KBM-7 (cell line): ENCODE measurements at regions not wholly inside any gene's neighbourhood (a gene's known extent, or its start where the extent isn't known, plus 50 kb on each side); places are given as distances from the start of the nearest gene placed in this dataset.
A peak's percentile ranks its signal among the peaks of the same experiment; 100 is the strongest.
"Not testable (repeated sequence)": the region's sequence is repeated elsewhere in the genome, so short reads cannot be mapped to it uniquely, and the experiment has no call there.

ENCODE experiments used
- DNase-seq: peaks from one replicate; pipeline ENCODE4 v3.0.0-alpha.2; 2015
- in situ Hi-C: fragments of 300-500 bp; cut with MboI; formaldehyde crosslinking; loops from 2 replicates; pipeline ENCODE4 v1.14.3; 2020; ENCODE audit warnings: low sequenced_read_pairs, low pct_unique_long_range_greater_than_20kb, mixed read lengths

DNA sequence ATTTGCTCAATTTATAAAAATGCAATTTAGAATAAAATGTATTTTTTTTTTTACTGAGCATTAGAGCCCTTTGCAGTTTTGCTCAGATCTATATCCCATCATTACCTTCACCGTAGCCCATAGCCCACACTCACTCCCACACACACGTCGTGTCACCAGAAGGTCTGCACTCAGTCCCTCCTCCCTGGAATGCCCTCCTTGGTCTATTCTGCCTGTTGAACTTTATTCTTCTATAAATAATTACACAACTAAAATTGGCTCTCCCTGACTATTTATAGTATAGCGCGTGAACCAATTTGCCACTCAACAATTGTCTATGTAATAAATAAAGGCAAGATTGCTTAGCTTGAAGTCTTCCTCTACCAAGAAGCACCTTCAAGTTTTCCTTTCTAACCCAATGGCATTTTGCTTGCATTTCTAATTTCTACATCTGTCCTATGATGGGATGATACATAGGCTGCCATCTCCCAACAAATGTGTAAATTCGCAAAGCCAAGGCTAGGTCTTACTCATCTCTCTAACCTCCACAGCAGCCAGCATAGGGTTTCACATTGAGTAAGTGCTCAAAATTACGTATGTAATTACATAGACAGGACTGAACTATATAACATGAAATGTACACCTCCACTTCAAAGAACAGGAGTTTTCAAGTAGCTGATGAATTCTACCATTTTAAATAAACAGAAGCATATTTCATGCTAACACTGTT, 172.0 kb upstream of the HES1 start:
- no peak for DNase-seq
- in situ Hi-C loops: no loop called here

DNA sequence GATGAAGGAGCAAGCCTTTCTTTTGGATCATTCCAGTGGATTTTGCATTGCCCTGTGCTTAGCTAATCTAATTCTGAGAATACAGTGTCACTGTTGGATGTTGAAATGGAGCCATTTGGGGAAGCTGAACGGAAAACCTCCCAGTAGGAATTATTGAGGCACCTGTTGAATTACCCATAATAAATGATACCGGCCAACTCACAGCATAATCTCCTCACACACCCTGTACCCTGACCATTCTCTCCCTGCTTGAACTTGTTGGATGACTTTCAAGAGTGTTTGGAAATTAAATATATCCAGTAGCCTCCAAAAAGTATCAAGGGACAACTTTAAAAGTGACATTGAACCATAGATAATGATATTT, 171.4 kb upstream of the HES1 start:
- in situ Hi-C loops: no loop called here
- DNase-seq: no peak

DNA sequence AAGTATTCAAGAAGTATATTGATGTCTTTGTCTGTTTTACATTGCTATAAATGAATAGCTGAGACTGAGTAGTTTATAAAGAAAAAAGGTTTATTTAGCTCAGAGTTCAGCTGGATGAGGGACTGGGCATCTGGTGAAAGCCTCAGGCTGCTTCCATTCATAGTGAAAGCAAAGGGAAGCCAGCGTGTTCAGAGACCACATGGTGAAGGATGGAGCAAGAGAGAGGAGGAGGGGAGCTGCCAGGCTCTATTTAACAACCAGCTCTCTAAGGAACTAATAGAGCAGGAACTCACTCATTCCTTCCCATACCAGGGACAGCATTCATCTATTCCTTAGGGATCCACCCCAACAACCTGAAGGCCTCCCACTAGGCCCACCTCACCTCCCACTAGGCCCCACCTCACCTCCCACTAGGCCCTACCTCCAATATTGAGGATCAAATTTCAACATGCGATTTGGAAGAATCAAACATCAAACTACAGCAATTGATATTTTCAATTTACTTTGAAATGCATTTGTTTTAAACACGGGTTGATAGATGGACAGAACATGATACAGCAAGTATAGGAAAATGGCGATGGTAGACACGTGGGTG, 167.5 kb upstream of the HES1 start:
- DNase-seq: no peak
- in situ Hi-C loops: no loop called here

DNA sequence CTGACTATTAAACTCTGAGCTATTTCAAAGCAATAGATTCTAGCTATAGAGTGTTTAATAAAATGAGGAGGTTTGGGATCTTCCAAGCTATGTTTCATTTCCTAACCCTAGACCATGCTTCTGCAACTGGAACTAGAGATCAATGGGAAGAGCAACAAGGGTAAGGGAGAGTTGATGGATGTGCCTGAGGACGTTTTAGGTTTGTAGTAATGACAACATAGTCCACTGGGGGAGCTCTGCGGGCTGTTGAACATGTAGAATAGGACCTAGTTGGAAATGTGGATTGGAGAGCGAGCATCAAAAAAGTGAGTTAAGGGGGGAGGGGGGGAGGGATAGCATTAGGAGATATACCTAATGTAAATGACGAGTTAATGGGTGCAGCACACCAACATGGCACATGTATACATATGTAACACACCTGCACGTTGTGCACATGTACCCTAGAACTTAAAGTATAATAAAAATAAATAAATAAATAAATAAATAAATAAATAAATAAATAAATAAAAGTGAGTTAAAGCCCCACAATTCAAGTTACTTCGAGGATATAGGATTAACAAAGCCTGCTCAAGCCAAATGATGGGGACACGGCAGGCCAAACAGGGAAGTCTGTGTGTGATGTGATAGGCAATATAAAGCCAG, 165.7 kb upstream of the HES1 start:
- DNase-seq: peak; percentile 73
- in situ Hi-C loops: not testable (repeated sequence)

DNA sequence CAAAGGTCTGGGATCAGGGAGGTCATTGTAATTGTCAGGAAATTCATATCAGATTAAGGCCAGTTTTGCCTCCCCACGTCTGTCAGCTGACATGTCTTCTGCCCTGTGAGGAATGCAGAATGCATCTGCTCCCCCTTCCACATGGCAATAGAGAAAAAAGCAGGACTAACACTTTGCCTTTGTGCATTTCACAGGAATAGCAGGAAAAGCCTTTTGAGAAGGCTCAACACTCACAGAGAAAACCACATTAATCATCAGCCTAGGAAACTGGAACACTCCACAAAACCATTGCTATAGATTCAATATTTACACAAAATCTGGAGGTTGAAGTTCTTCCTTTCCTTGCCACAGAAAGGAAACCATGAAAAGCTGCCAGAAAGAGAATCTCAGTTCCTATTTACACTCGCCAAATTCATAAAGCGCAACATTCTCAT, 165.2 kb upstream of the HES1 start:
- in situ Hi-C loops: no loop called here
- peak; percentile 5 for DNase-seq

DNA sequence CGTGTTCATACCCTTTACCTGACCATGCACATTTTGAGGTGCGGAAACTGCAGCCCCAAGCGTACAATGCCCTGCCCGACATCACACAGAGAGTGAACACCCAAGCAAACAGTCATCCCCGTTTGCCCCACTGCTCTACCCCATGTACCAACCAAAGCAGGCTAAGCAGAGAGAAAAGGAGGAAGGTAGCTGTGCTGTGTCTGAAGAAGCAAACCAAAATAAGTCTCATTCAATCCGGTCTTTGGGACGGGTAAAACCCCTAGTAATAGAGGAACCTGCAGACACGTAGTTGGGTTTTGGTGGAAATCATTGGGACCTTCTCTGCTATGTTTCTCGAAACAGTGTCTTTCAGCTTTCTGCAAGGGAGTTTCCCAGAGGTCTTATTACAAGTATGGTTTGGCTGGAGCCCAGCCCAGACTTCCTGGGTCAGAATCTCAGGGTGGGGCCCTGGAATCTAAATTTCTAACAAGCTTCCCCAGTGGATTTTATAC, 164.6 kb upstream of the HES1 start:
- in situ Hi-C loops: no loop called here
- DNase-seq: peak; percentile 4

DNA sequence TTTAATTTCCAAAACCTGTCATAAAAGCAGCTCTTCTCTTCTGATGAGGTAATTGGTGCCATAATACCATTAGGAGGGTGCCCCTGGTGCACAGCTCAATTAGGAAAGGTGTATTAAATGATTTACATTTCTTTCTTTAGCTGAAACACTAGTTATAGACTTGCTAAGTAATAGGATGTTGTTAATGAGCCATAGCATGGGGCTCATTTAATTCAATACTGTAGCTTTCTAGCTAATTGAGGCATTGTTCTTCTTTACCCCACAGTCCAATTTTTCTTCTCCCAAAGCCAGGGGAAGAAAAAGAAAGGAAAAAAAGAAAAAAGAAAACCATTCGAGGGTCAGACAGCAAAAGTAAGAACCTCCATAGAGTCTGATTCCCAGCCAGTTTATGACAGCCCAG, 164.0 kb upstream of the HES1 start:
- in situ Hi-C loops: no loop called here
- DNase-seq: no peak

DNA sequence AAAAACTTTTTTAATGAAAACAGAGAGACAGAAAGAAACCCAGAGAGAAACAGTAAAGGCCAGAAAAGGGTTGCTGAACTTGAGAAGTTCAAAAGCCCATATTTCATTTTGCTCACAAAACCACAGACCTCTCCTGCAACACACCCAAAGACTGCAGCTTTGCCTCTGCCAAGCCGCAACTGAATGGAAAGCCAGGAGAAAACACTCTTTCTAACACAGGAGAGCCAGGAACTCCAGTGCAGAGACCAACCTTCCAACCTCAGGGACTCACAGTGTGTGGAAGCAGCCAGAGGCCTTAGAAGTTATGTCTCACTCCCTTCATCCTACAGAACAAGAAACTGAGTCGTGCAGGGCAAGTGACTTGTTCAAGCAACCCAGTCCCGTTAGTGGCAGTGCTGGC, 163.1 kb upstream of the HES1 start:
- in situ Hi-C loops: no loop called here

DNA sequence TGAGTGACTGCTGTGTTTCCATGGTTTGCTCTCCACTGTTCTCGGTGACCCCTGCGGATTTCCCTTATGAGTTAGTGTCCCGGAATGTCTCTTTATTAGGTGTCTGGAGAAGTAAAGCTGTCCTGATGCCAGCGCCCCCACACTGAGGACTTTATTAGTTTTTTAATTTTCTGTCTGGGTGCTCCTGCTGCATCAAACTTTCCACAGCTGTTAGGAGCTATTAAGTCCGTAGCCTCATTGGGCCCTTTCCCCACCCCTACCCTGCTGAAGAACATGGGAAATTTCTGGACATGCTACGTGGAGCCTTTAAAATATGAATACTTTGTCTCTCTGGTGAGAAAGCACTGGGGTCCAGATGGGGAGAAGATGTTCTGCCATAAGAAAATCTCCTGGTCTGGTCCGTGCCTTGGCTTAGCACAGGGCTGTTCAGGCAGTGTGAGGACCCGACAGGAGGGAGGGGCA, 161.7 kb upstream of the HES1 start:
- DNase-seq: no peak
- in situ Hi-C loops: no loop called here

More for the DNA sequence above, 163.1 kb upstream of the HES1 start:
- DNase-seq: no peak

DNA sequence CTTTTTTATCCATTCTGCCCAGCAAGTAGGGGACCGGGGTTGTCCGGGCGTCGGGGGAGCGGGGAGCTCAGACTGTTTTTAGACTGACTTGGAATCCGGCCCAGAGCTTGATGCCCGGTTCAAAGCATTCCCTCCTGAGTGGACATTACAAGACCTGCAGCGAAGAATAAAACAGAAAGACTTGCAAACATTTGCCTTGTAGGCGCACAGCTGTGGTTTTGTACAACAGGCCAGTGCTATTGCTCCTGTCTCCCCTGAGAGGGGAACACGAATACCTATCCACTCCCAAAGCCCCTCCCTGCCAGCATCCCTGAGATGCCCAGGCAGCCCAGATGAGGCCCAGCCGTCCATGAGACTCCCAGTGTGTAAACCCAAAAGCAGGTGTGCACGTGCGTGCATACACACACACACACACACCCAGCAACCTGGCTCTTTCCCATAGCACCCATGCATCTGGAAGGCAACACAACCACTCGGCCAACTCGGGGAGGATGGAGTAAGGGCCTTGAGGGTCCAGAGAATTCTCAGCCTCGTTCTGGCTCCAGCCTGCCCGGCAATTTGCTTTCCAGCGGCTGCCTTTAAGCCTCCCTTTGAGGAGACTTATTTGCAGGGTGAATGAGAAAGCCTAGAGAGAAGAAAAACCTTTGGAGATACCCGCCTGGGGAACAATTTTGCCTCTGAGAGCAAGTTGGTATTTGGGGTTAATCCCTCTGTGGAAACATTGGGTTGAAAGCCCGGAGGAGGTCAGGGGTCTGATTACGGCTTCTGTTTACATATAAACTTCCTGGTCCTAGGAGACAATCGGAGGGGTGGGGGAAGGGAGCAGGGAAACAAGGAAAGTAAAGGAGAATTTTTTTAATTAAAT, 161.0 kb upstream of the HES1 start:
- no peak for DNase-seq
- in situ Hi-C loops: no loop called here

DNA sequence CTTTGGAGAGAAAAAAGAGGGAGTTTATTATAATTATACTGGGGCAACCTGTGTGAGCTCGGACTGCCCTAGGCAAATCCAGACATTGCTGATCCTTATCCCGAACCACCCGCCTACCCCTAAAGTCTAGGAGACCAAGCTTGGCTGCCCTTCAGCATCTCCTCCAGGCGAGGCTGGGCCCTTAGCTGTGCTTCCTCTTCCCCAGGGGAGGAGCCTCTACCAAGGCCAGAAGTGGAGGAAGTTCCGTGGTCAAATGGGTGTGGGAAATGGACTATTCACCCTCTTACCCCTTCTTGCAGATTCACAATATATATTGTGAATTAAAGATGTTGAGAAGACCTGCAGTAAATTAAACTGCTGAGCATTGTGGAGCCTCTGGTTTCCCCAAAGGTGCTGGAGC, 158.3 kb upstream of the HES1 start:
- no peak for DNase-seq
- in situ Hi-C loops: no loop called here

DNA sequence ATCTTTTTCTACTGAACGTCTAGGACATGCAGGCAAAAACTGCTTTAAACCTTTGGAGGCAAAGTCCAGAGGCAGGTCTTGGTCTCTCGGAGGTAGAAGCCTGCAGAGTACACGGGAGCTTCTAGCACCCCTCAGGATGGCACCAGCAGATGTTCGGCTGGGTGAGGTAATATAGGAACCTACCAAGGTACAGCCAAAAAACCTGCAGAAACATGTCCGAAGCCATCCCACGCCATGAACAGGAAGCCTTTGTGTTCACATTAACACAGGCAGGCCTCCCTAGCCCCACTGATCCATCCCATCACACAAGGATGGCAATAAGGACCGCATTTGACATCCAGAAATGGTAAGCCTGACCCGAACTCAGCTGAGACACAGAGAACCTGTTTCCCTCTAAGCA, 157.9 kb upstream of the HES1 start:
- DNase-seq: no peak
- in situ Hi-C loops: no loop called here

DNA sequence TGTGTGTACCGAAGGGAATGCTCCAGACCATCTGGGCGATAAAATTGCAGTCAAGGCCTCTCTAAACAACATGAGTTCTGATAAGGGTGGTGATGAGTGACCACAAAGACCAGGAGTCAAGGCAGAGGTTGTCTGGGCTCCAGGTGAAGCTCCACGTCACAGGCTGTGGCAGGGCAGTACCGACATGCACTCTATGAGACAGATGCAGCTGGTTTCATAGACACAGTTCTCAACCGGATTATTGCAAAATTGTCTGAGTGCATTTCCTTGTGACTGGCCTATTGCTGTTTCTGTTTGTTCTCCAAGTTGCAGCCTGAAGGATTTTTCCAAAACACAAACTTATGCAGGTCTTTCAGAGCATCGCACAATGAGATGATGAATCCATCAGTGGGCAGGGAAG, 157.5 kb upstream of the HES1 start:
- in situ Hi-C loops: no loop called here
- no peak for DNase-seq

DNA sequence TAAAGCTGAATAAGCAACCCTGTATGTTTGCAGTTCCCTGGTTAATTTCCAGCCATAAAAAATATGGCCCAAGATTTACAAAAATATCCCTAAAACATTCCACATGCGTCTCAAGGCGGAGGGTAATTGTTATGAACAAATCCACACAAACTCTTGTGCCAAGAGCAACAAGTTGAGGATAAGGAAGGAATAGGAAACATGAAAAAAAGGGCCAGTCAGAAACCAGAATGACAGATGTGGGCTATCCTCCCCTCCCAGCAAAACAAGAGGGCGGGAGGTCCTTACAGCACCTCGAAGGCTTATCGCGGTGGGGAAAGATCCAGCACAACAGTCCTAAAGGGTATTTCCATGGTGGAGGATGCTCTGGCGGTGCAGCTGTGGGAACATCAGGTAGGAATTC, 155.6 kb upstream of the HES1 start:
- no peak for DNase-seq
- in situ Hi-C loops: no loop called here

DNA sequence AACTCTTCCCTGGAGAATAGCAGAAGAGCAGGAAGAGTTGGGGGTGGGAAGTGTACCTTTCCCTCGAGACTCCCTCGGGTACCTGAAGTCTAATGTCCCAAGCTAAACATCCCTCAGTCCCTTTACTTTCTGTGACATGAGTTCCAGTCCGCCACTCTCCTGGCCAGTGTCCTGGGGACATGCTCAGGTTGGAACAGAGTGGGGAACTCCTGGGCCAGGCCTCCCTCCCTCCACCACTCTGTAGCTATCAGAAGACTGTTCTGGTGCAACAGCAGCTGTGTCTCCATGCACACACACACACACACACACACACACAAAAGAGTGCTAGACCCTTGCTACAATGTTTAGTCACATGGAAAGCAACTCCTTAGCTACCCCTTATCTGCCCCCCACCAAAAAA, 155.0 kb upstream of the HES1 start:
- in situ Hi-C loops: no loop called here
- no peak for DNase-seq

DNA sequence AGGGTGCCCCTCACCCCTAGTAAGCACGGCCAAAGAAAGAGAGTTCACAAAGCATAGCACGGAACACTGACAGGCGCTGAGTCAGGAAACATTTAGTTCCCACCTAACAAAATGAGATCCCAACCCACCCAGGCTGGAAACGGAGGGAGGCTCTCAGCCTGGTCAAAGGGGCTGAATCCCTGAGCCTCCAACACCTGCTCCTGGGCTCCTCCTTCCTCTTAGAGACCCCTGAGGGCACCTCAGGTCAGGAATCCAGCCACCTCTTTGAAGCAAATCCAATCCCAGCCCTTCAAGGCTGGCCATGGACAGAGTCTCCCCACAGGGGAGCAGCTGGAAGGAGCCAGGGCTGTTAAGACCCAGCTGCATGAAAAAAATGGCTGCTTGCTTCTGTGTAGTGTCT, 154.4 kb upstream of the HES1 start:
- no peak for DNase-seq
- in situ Hi-C loops: no loop called here

DNA sequence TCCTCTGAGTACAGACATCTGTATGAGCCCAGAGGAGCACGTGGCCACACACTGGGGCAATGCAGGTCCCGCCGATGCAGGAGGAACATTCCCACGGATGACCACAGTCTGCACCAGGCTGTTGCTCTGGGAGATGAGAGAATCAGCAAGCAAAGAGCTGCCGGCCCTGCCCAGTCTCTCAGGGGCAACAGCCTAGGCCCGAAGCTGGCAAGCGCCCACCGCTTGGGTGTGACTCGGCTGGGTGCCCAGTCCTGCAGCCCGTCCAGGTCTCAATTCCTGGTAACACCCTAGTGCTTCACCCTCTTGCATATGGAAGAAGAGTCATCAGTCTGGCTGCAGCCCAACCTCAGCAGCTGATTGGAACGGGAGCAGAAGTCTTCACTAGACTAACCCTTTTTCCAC, 153.7 kb upstream of the HES1 start:
- no peak for DNase-seq
- in situ Hi-C loops: no loop called here

DNA sequence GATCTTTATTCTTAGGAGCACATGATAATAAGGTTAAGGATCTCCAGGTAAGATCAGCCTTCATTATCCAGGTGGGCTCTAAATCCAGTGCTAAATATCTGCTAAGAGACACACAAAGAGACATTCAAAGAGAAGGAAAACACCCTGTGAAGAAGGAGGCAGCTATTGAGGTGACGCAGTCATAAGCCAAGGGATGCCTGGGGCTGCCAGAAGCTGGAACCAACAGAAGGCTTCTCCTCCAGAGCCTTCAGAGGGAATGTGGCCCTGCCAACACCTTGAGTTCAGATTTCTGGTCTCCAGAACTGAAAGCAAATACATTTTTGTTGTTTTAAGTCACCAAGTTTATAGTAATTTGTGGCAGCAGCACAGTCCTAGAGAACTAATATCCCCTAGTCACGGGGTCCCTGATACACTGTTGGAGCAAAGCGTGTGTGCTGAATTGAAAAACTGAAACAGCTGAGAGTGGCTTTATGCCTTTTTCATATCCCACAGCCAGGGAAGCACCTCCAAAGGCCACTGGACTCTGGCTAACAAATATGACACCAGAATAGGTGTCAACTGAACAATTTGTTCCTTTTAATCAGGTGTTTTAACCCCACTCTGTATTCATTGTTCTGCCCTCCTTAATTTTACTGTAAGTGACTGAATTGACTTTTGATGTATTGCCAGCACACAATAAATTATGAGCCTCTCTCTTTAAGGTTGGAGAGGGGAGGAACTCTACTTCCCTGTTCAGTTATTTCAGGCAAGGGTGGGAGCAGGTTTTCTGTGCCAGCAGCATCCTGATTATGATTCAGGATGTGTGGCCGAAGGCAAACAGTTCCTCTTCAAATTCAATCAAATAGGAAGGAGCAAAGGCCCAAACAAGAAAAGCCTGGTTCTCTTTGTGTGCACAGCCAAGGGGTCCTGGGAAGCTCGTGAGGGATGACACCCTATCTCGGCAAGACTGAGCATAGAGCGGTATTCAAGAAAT, 151.8 kb upstream of the HES1 start:
- peak; percentile 26 for DNase-seq
- in situ Hi-C loops: no loop called here

DNA sequence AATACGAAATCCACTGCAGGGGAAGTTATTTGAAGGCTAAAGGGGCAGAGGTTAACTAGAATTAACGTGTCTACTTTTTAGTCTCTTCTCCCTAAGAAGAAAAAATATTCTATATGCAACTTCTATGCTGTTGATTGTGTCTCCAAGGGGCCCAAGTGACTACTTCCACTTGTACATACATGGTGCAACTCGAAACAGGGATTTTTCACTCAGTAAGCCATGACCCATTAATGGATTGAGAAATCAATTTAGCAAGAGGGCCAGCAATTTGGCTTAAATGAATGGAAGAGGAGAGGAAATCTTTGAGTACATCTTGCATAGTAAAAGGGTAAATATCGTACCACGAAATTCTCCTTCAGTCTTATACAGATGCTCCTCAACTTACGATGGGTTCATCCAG, 151.1 kb upstream of the HES1 start:
- in situ Hi-C loops: no loop called here
- DNase-seq: no peak
